Chondrocyte (in vitro differentiated cells): ENCODE measurements at regions not wholly inside any gene's neighbourhood (a gene's known extent, or its start where the extent isn't known, plus 50 kb on each side); places are given as distances from the start of the nearest gene placed in this dataset.

Source experiments
- DNase-seq: peaks from one replicate; pipeline ENCODE4 v3.0.0; 2021; ENCODE audit warnings: mixed read lengths, low spot score
- H3K27ac Mint-ChIP-seq: one replicate; pipeline ENCODE4 v1.8.0; 2021; ENCODE audit warnings: mild to moderate bottlenecking, moderate library complexity, mixed read lengths; ENCODE audit not compliant: unreplicated experiment
- H3K27me3 Mint-ChIP-seq: 2 replicates; pipeline ENCODE4 v1.8.0; 2021; ENCODE audit warnings: low read depth, mixed read lengths
- H3K36me3 Mint-ChIP-seq: 2 replicates; pipeline ENCODE4 v1.8.0; 2021; ENCODE audit warnings: low read depth, mixed read lengths
- H3K4me1 Mint-ChIP-seq: 2 replicates; pipeline ENCODE4 v1.8.0; 2021; ENCODE audit warnings: low read depth, mild to moderate bottlenecking, mixed read lengths
- H3K4me3 Mint-ChIP-seq: one replicate; pipeline ENCODE4 v1.8.0; 2021; ENCODE audit warnings: mild to moderate bottlenecking, moderate library complexity, mixed read lengths; ENCODE audit not compliant: unreplicated experiment
- H3K9me3 Mint-ChIP-seq: 2 replicates; pipeline ENCODE4 v1.8.0; 2021; ENCODE audit warnings: low read depth, mixed read lengths
- CTCF ChIP-seq: fragments of 200-600 bp; sonication (generic); IDR thresholded peaks from 2 replicates; pipeline ENCODE4 v1.5.0; 2021; ENCODE audit warnings: antibody characterized with exemption, mild to moderate bottlenecking, moderate library complexity

- Mint-ChIP-seq H3K27ac (no peak overlapping the region), H3K4me3 (no peak overlapping the region), H3K9me3 (peaks cover 13% of the 10 kb centered on the region), H3K4me1 (no peaks in the 10 kb centered on the region), H3K36me3 (peaks cover 2% of the 10 kb centered on the region), H3K27me3 (peaks cover 19% of the 10 kb centered on the region)
- TF ChIP-seq CTCF = no peak
- DNase-seq = no peak
Observed at GRCh38 chr16:86419518-86419917, 90.8 kb upstream of the FOXF1 start.

GRCh38 chr16:86421995-86422394, 88.3 kb upstream of the FOXF1 start:
- Mint-ChIP-seq H3K36me3 (peaks cover 2% of the 10 kb centered on the region), H3K9me3 (peaks cover 11% of the 10 kb centered on the region), H3K4me3 (no peak overlapping the region), H3K27ac (no peak overlapping the region), H3K4me1 (no peaks in the 10 kb centered on the region), H3K27me3 (peaks cover 12% of the 10 kb centered on the region)
- no peak for TF ChIP-seq CTCF
- DNase-seq = no peak

- Mint-ChIP-seq H3K36me3 (peaks cover 2% of the 10 kb centered on the region), H3K27me3 (peaks cover 6% of the 10 kb centered on the region), H3K9me3 (peaks cover 11% of the 10 kb centered on the region), H3K27ac (no peak overlapping the region), H3K4me3 (no peak overlapping the region), H3K4me1 (no peaks in the 10 kb centered on the region)
- DNase-seq = no peak
- TF ChIP-seq CTCF = no peak
Observed at GRCh38 chr16:86424398-86424797, 85.9 kb upstream of the FOXF1 start.

GRCh38 chr16:86424985-86425384, 85.3 kb upstream of the FOXF1 start:
- Mint-ChIP-seq H3K9me3 (peaks cover 11% of the 10 kb centered on the region), H3K27ac (no peak overlapping the region), H3K4me3 (no peak overlapping the region), H3K27me3 (peaks cover 6% of the 10 kb centered on the region), H3K36me3 (peaks cover 2% of the 10 kb centered on the region), H3K4me1 (no peaks in the 10 kb centered on the region)
- TF ChIP-seq CTCF = no peak
- no peak for DNase-seq

GRCh38 chr16:86426063-86426642, 84.2 kb upstream of the FOXF1 start:
- no peaks in the 10 kb centered on the region for H3K4me1 Mint-ChIP-seq
- no peak for TF ChIP-seq CTCF
- H3K4me3 Mint-ChIP-seq = no peak overlapping the region
- peaks cover 9% of the 10 kb centered on the region for H3K27me3 Mint-ChIP-seq
- peaks cover 2% of the 10 kb centered on the region for H3K36me3 Mint-ChIP-seq
- peaks cover 5% of the 10 kb centered on the region for H3K9me3 Mint-ChIP-seq
- H3K27ac Mint-ChIP-seq = no peak overlapping the region
- DNase-seq = no peak
